ENCODE measurements at regions not wholly inside any gene's neighbourhood (a gene's known extent, or its start where the extent isn't known, plus 50 kb on each side); places are given as distances from the start of the nearest gene placed in this dataset.

- Histone ChIP-seq H3K4me3 (ENCODE audit: low read length) (peak overlapping the region; percentile 40; the same call in 1 of the 2 replicates), H3K4me2 (ENCODE audit: low read length) (peak overlapping the region; percentile 71), H3K9me3 (ENCODE audit: insufficient read depth, low read length) (no peaks in the 10 kb centered on the region), H3K9ac (ENCODE audit: low read length) (peak overlapping the region; percentile 76; the same call in 1 of the 2 replicates), H3K4me1 (ENCODE audit: low read length) (peaks cover 97% of the 10 kb centered on the region), H3K27ac (ENCODE audit: low read length) (peak overlapping the region; percentile 97), H4K20me1 (ENCODE audit: insufficient read depth, low read length) (no peaks in the 10 kb centered on the region), H3K79me2 (ENCODE audit: low read length) (no peaks in the 10 kb centered on the region), H3K36me3 (replicated peaks; ENCODE audit: low read depth, low read length) (no peaks in the 10 kb centered on the region), H2AFZ (ENCODE audit: low read depth, low read length) (no peak overlapping the region), H3K27me3 (ENCODE audit: low read depth, low read length) (no peaks in the 10 kb centered on the region)
- no peak for TF ChIP-seq EZH2phosphoT487 (IDR thresholded peaks at IDR 0.05; ENCODE audit: low read depth)
- TF ChIP-seq, protein P1, sequence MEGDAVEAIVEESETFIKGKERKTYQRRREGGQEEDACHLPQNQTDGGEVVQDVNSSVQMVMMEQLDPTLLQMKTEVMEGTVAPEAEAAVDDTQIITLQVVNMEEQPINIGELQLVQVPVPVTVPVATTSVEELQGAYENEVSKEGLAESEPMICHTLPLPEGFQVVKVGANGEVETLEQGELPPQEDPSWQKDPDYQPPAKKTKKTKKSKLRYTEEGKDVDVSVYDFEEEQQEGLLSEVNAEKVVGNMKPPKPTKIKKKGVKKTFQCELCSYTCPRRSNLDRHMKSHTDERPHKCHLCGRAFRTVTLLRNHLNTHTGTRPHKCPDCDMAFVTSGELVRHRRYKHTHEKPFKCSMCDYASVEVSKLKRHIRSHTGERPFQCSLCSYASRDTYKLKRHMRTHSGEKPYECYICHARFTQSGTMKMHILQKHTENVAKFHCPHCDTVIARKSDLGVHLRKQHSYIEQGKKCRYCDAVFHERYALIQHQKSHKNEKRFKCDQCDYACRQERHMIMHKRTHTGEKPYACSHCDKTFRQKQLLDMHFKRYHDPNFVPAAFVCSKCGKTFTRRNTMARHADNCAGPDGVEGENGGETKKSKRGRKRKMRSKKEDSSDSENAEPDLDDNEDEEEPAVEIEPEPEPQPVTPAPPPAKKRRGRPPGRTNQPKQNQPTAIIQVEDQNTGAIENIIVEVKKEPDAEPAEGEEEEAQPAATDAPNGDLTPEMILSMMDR (IDR thresholded peaks at IDR 0.05; ENCODE audit: low read depth, low read length): no peak
Measured at GRCh38 chr11:115926138-115926537, 421.9 kb upstream of the CADM1 start.

- peak overlapping the region; percentile 35 for H3K4me3 ChIP-seq (ENCODE audit: low read length)
- H3K27me3 ChIP-seq (ENCODE audit: low read depth, low read length): no peaks in the 10 kb centered on the region
- H3K79me2 ChIP-seq (ENCODE audit: low read length): no peaks in the 10 kb centered on the region
- no peak for TF ChIP-seq EZH2phosphoT487 (IDR thresholded peaks at IDR 0.05; ENCODE audit: low read depth)
- peak overlapping the region; percentile 71 for H3K4me2 ChIP-seq (ENCODE audit: low read length)
- H3K27ac ChIP-seq (ENCODE audit: low read length): peak overlapping the region; percentile 97
- peaks cover 97% of the 10 kb centered on the region for H3K4me1 ChIP-seq (ENCODE audit: low read length)
- H3K9me3 ChIP-seq (ENCODE audit: insufficient read depth, low read length): no peaks in the 10 kb centered on the region
- peak overlapping the region; percentile 76 for H3K9ac ChIP-seq (ENCODE audit: low read length)
- H4K20me1 ChIP-seq (ENCODE audit: insufficient read depth, low read length): no peaks in the 10 kb centered on the region
- no peak overlapping the region for H2AFZ ChIP-seq (ENCODE audit: low read depth, low read length)
- no peaks in the 10 kb centered on the region for H3K36me3 ChIP-seq (replicated peaks; ENCODE audit: low read depth, low read length)
Measured at GRCh38 chr11:115925568-115926090, 421.4 kb upstream of the CADM1 start.

GRCh38 chr11:115924744-115925567 lies 420.7 kb upstream of the CADM1 start:
- Histone ChIP-seq H3K9ac (ENCODE audit: low read length) (peak overlapping the region; percentile 76), H4K20me1 (ENCODE audit: insufficient read depth, low read length) (no peaks in the 10 kb centered on the region), H3K9me3 (ENCODE audit: insufficient read depth, low read length) (no peaks in the 10 kb centered on the region), H2AFZ (ENCODE audit: low read depth, low read length) (no peak overlapping the region), H3K27ac (ENCODE audit: low read length) (peak overlapping the region; percentile 98), H3K79me2 (ENCODE audit: low read length) (no peaks in the 10 kb centered on the region), H3K4me1 (ENCODE audit: low read length) (peaks cover 97% of the 10 kb centered on the region), H3K27me3 (ENCODE audit: low read depth, low read length) (no peaks in the 10 kb centered on the region), H3K4me3 (ENCODE audit: low read length) (peak overlapping the region; percentile 35), H3K4me2 (ENCODE audit: low read length) (peak overlapping the region; percentile 71), H3K36me3 (replicated peaks; ENCODE audit: low read depth, low read length) (no peaks in the 10 kb centered on the region)
- 0 out of 2 replicates have a peak, but pooled peaks have one; percentile 64 for TF ChIP-seq EZH2phosphoT487 (IDR thresholded peaks at IDR 0.05; ENCODE audit: low read depth)
- TF ChIP-seq, protein P1 (IDR thresholded peaks at IDR 0.05; ENCODE audit: low read depth, low read length): no peak

DNA sequence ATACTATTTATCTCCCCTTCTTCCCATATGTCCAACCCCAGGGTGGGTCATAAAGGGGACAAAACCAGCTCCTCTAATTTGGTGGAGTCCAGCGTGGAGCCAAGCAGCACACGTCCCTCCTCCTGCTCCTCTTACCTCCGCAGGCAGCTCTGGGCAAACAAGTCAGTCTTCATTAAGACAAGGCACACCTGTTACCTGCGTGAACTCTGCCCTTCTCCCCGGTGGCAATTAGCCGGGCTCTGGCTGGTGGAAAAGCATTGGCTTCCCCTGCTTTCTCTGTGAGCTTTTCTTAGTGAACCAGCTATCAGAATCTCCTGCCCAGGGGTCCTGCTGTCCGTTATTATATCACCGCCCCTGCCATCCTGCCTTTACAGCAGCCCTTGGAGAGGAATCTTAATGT lies 418.7 kb upstream of the CADM1 start:
- Histone ChIP-seq H2AFZ (ENCODE audit: low read depth, low read length) (no peak overlapping the region), H3K4me2 (ENCODE audit: low read length) (peak overlapping the region; percentile 83; the same call in 1 of the 2 replicates), H3K4me1 (ENCODE audit: low read length) (peaks cover 96% of the 10 kb centered on the region), H3K27ac (ENCODE audit: low read length) (peak overlapping the region; percentile 98), H3K4me3 (ENCODE audit: low read length) (no peak overlapping the region), H3K9ac (ENCODE audit: low read length) (peak overlapping the region; percentile 85; the same call in 1 of the 2 replicates), H3K79me2 (ENCODE audit: low read length) (no peaks in the 10 kb centered on the region), H3K9me3 (ENCODE audit: insufficient read depth, low read length) (no peaks in the 10 kb centered on the region), H4K20me1 (ENCODE audit: insufficient read depth, low read length) (no peaks in the 10 kb centered on the region), H3K36me3 (replicated peaks; ENCODE audit: low read depth, low read length) (no peaks in the 10 kb centered on the region), H3K27me3 (ENCODE audit: low read depth, low read length) (no peaks in the 10 kb centered on the region)
- no peak for TF ChIP-seq EZH2phosphoT487 (IDR thresholded peaks at IDR 0.05; ENCODE audit: low read depth)
- TF ChIP-seq, protein P1 (IDR thresholded peaks at IDR 0.05; ENCODE audit: low read depth, low read length): no peak

Measured in OCI-LY3 (cell line).